ENCODE measurements at regions not wholly inside any gene's neighbourhood (a gene's known extent, or its start where the extent isn't known, plus 50 kb on each side); places are given as distances from the start of the nearest gene placed in this dataset.

DNA sequence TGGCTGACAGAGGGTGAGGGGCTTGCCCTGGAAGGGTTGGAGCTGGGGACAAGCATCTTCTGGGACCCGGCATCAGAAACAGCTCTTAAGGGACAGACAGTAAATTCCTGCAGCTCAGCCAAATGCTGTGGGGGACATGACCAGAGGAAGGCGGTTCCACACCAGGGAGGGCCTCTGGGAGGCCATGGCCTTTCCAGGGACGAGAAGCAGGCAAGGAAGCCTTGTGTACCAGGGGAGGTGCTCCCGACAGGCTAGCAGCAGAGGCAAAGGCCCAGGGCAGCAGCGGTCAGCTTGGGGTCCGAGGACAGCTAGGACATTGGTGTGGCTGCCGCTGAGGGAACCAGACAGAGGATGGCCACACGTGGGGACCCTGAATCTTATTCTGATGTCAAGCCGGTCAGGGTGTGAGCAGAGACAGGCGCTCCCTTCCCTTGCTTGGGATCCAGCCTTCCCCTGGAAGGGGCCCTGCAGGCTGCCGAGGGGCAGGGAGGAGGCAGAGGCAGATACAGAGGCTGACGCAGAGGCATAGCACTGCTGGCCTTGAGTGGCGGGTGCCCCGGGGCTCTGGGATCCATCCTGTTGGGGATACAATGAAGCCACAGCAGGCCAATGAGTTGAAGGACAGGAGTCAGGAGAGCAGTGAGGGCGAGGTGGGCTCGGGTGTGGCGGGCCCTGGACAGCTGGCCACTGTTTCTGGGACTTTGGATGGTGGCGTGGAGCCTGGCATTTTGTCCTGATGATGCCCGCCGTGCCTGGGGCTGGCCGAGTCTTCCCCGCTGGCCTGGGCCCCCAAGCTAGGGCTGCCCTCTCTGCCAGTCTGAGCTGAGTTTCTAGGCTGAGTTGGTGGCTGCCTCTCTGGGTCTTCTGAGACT is 64.1 kb upstream of the GPC1 start (continued):
- TF ChIP-seq, protein P1, sequence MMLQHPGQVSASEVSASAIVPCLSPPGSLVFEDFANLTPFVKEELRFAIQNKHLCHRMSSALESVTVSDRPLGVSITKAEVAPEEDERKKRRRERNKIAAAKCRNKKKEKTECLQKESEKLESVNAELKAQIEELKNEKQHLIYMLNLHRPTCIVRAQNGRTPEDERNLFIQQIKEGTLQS (IDR thresholded peaks at IDR 0.05; ENCODE audit: insufficient read depth, low read depth, low read length): no peak
- TF ChIP-seq FOSL1 (IDR thresholded peaks at IDR 0.05; ENCODE audit: insufficient read depth, low read depth, low read length): no peak
- no peak for TF ChIP-seq SP2 (IDR thresholded peaks at IDR 0.05; ENCODE audit: low read length)
- TF ChIP-seq CREB1 (IDR thresholded peaks at IDR 0.05): no peak
- no peak for TF ChIP-seq SP4 (IDR thresholded peaks at IDR 0.05; ENCODE audit: low read length)
- TF ChIP-seq RAD21 (IDR thresholded peaks at IDR 0.05 in 1 of 2, conservative IDR thresholded peaks at IDR 0.05 in 1 of 2; ENCODE audit: low read depth in 2 of 2, low read length in 2 of 2): no peak
- TF ChIP-seq ZNF274 (IDR thresholded peaks at IDR 0.05; ENCODE audit: borderline replicate concordance, extremely low read depth, low read length): no peak
- TF ChIP-seq, protein P2, sequence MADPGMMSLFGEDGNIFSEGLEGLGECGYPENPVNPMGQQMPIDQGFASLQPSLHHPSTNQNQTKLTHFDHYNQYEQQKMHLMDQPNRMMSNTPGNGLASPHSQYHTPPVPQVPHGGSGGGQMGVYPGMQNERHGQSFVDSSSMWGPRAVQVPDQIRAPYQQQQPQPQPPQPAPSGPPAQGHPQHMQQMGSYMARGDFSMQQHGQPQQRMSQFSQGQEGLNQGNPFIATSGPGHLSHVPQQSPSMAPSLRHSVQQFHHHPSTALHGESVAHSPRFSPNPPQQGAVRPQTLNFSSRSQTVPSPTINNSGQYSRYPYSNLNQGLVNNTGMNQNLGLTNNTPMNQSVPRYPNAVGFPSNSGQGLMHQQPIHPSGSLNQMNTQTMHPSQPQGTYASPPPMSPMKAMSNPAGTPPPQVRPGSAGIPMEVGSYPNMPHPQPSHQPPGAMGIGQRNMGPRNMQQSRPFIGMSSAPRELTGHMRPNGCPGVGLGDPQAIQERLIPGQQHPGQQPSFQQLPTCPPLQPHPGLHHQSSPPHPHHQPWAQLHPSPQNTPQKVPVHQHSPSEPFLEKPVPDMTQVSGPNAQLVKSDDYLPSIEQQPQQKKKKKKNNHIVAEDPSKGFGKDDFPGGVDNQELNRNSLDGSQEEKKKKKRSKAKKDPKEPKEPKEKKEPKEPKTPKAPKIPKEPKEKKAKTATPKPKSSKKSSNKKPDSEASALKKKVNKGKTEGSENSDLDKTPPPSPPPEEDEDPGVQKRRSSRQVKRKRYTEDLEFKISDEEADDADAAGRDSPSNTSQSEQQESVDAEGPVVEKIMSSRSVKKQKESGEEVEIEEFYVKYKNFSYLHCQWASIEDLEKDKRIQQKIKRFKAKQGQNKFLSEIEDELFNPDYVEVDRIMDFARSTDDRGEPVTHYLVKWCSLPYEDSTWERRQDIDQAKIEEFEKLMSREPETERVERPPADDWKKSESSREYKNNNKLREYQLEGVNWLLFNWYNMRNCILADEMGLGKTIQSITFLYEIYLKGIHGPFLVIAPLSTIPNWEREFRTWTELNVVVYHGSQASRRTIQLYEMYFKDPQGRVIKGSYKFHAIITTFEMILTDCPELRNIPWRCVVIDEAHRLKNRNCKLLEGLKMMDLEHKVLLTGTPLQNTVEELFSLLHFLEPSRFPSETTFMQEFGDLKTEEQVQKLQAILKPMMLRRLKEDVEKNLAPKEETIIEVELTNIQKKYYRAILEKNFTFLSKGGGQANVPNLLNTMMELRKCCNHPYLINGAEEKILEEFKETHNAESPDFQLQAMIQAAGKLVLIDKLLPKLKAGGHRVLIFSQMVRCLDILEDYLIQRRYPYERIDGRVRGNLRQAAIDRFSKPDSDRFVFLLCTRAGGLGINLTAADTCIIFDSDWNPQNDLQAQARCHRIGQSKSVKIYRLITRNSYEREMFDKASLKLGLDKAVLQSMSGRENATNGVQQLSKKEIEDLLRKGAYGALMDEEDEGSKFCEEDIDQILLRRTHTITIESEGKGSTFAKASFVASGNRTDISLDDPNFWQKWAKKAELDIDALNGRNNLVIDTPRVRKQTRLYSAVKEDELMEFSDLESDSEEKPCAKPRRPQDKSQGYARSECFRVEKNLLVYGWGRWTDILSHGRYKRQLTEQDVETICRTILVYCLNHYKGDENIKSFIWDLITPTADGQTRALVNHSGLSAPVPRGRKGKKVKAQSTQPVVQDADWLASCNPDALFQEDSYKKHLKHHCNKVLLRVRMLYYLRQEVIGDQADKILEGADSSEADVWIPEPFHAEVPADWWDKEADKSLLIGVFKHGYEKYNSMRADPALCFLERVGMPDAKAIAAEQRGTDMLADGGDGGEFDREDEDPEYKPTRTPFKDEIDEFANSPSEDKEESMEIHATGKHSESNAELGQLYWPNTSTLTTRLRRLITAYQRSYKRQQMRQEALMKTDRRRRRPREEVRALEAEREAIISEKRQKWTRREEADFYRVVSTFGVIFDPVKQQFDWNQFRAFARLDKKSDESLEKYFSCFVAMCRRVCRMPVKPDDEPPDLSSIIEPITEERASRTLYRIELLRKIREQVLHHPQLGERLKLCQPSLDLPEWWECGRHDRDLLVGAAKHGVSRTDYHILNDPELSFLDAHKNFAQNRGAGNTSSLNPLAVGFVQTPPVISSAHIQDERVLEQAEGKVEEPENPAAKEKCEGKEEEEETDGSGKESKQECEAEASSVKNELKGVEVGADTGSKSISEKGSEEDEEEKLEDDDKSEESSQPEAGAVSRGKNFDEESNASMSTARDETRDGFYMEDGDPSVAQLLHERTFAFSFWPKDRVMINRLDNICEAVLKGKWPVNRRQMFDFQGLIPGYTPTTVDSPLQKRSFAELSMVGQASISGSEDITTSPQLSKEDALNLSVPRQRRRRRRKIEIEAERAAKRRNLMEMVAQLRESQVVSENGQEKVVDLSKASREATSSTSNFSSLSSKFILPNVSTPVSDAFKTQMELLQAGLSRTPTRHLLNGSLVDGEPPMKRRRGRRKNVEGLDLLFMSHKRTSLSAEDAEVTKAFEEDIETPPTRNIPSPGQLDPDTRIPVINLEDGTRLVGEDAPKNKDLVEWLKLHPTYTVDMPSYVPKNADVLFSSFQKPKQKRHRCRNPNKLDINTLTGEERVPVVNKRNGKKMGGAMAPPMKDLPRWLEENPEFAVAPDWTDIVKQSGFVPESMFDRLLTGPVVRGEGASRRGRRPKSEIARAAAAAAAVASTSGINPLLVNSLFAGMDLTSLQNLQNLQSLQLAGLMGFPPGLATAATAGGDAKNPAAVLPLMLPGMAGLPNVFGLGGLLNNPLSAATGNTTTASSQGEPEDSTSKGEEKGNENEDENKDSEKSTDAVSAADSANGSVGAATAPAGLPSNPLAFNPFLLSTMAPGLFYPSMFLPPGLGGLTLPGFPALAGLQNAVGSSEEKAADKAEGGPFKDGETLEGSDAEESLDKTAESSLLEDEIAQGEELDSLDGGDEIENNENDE (IDR thresholded peaks at IDR 0.05; ENCODE audit: insufficient replicate concordance, low read length): no peak

Data from H1 (cell line).